ENCODE measurements at regions not wholly inside any gene's neighbourhood (a gene's known extent, or its start where the extent isn't known, plus 50 kb on each side); places are given as distances from the start of the nearest gene placed in this dataset.
A peak's percentile ranks its signal among the peaks of the same experiment; 100 is the strongest.

DNA sequence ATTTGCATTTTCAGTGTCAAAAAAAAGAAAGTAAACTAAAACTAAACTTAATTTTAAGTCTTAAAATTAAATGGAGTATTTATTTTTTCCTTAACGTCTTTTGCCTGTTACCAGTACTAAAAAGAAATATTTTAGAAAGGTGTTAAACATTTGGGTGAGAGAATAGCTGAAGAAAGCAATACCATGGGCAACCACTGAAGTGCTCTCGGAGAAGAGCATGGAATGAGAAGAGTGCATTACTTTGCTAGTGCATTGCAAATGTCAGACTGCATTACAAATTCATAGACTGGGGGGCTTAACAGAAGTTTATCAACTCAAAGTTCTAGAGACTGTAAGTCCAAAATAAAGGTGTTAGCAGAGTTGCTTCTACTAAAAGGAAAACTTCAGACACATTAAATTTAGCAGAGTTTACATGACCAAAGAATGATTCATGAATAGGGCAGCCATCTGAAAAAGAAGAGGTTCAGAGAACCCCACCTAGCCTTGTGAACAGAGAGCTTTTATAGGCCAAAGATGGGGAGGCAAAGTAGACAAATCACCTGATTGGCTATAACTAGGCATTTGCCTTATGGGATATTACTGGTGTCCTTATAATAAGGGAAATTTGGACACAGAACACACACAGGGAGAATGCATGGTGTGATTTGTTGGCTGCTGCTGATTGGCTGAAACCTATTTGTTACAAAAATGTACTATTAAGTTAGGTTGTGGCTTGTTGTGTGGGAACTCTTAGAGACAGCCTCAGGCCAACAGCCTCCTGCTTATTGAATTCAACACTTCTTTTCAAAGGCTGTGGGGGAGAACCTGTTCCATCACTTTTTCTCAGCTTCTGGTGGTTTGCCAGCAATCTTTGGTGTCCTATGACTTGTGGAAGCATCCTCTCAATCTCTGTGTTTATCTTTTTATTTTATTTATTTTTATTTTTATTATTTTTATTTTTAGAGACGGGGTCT lies 106.7 kb upstream of the RREB1 start:
- intact Hi-C loops (cut with micrococcal nuclease; ENCODE audit: unreplicated experiment): no loop called here
- TF ChIP-seq, protein P1, sequence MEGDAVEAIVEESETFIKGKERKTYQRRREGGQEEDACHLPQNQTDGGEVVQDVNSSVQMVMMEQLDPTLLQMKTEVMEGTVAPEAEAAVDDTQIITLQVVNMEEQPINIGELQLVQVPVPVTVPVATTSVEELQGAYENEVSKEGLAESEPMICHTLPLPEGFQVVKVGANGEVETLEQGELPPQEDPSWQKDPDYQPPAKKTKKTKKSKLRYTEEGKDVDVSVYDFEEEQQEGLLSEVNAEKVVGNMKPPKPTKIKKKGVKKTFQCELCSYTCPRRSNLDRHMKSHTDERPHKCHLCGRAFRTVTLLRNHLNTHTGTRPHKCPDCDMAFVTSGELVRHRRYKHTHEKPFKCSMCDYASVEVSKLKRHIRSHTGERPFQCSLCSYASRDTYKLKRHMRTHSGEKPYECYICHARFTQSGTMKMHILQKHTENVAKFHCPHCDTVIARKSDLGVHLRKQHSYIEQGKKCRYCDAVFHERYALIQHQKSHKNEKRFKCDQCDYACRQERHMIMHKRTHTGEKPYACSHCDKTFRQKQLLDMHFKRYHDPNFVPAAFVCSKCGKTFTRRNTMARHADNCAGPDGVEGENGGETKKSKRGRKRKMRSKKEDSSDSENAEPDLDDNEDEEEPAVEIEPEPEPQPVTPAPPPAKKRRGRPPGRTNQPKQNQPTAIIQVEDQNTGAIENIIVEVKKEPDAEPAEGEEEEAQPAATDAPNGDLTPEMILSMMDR (conservative IDR thresholded peaks at IDR 0.05; ENCODE audit: low read depth, low read length): no peak
- TF ChIP-seq EZH2 (IDR thresholded peaks at IDR 0.05; ENCODE audit: borderline replicate concordance, low read depth, low read length, poor library complexity, severe bottlenecking): no peak
- CTCF ChIA-PET: no interaction called here
- Histone ChIP-seq H3K36me3 (ENCODE audit: insufficient read depth, low read length, poor library complexity, severe bottlenecking) (no peaks in the 10 kb centered on the region), H3K27ac (ENCODE audit: low read depth, low read length, poor library complexity, severe bottlenecking) (no peak overlapping the region), H3K4me1 (ENCODE audit: insufficient read depth, low read length, poor library complexity, severe bottlenecking) (peaks cover 14% of the 10 kb centered on the region), H3K9me3 (ENCODE audit: low read depth, low read length, poor library complexity, severe bottlenecking) (no peaks in the 10 kb centered on the region), H3K27me3 (replicated peaks; ENCODE audit: insufficient read depth, low read depth, low read length, poor library complexity) (no peaks in the 10 kb centered on the region), H3K4me3 (ENCODE audit: low read depth, low read length, poor library complexity, severe bottlenecking) (no peak overlapping the region)
- peak; percentile 10 for DNase-seq (ENCODE audit: low spot score)
- BruUV-seq (replicated peaks): no TSS peak
- POLR2A ChIA-PET (ENCODE audit: low non-redundant PET): no interaction called here

DNA sequence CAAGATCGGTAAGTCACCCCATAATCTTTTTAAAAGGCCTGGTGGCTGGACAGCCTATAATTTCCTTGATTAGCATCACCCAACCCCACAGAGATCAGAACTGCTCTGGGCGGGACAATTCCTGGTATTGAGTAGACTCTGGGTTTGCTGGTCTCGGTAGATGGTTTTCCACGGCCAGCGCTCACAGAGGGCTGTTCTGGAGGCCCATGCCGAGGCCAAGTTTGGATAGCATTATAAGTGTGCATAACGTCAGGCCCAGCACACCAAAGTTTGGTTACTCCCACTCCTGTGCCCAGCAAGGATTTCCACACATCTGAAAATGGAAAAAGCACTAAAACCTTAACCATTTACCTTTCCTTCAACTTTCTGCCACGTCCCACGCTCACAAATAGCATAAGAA lies 104.7 kb upstream of the RREB1 start:
- Histone ChIP-seq H3K36me3 (ENCODE audit: insufficient read depth, low read length, poor library complexity, severe bottlenecking) (no peaks in the 10 kb centered on the region), H3K27ac (ENCODE audit: low read depth, low read length, poor library complexity, severe bottlenecking) (no peak overlapping the region), H3K4me3 (ENCODE audit: low read depth, low read length, poor library complexity, severe bottlenecking) (no peak overlapping the region), H3K27me3 (replicated peaks; ENCODE audit: insufficient read depth, low read depth, low read length, poor library complexity) (no peaks in the 10 kb centered on the region), H3K9me3 (ENCODE audit: low read depth, low read length, poor library complexity, severe bottlenecking) (no peaks in the 10 kb centered on the region), H3K4me1 (ENCODE audit: insufficient read depth, low read length, poor library complexity, severe bottlenecking) (peaks cover 13% of the 10 kb centered on the region)
- intact Hi-C loops (cut with micrococcal nuclease; ENCODE audit: unreplicated experiment): no loop called here
- ChIA-PET CTCF (no interaction called here), POLR2A (ENCODE audit: low non-redundant PET) (no interaction called here)
- no peak for TF ChIP-seq EZH2 (IDR thresholded peaks at IDR 0.05; ENCODE audit: borderline replicate concordance, low read depth, low read length, poor library complexity, severe bottlenecking)
- TF ChIP-seq, protein P1 (conservative IDR thresholded peaks at IDR 0.05; ENCODE audit: low read depth, low read length): no peak
- no peak for DNase-seq (ENCODE audit: low spot score)
- BruUV-seq (replicated peaks): no TSS peak

DNA sequence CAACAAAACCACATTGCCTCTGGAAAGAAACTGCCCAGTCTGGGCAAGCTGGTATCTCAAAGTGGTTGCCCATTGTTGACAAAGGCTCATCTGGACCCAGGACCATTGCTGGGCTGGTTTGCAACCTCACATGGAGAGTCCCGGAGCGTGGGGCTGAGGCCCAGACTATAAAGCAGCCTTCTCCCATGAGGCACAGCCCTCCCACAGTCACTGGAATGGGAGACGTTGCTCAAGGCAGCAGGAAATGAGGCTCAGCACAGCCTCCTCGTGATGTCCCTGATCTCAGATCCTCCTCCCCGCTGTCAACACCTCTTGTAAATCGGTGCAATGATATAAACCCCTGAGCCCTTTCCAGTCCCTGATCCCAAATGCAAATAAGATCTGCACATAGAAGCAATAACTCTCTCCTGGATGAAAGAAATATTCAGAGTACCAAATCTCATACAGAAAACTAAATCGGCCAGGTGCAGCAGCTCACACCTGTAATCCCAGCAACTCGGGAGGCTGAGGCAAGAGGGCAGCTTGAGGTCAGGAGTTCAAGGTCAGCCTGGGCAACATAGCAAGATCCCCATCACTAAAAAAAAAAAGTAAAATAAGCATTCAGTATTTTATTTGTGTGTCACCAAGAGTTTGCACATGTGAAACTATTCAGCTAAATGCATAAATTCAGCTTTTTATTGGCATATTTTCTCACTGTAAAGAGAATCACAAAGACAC lies 103.0 kb upstream of the RREB1 start:
- no peaks in the 10 kb centered on the region for H3K27me3 ChIP-seq (replicated peaks; ENCODE audit: insufficient read depth, low read depth, low read length, poor library complexity)
- H3K36me3 ChIP-seq (ENCODE audit: insufficient read depth, low read length, poor library complexity, severe bottlenecking): no peaks in the 10 kb centered on the region
- CTCF ChIA-PET: no interaction called here
- H3K27ac ChIP-seq (ENCODE audit: low read depth, low read length, poor library complexity, severe bottlenecking): no peak overlapping the region
- POLR2A ChIA-PET (ENCODE audit: low non-redundant PET): no interaction called here
- no peaks in the 10 kb centered on the region for H3K9me3 ChIP-seq (ENCODE audit: low read depth, low read length, poor library complexity, severe bottlenecking)
- peaks cover 6% of the 10 kb centered on the region for H3K4me1 ChIP-seq (ENCODE audit: insufficient read depth, low read length, poor library complexity, severe bottlenecking)
- no peak for TF ChIP-seq EZH2 (IDR thresholded peaks at IDR 0.05; ENCODE audit: borderline replicate concordance, low read depth, low read length, poor library complexity, severe bottlenecking)
- TF ChIP-seq, protein P1 (conservative IDR thresholded peaks at IDR 0.05; ENCODE audit: low read depth, low read length): no peak
- BruUV-seq (replicated peaks): no TSS peak
- H3K4me3 ChIP-seq (ENCODE audit: low read depth, low read length, poor library complexity, severe bottlenecking): no peak overlapping the region
- DNase-seq (ENCODE audit: low spot score): no peak
- intact Hi-C loops (cut with micrococcal nuclease; ENCODE audit: unreplicated experiment): no loop called here
